Activated gamma-delta T cell (primary cell): ENCODE measurements at regions not wholly inside any gene's neighbourhood (a gene's known extent, or its start where the extent isn't known, plus 50 kb on each side); places are given as distances from the start of the nearest gene placed in this dataset.
"Not testable (repeated sequence)": the region's sequence is repeated elsewhere in the genome, so short reads cannot be mapped to it uniquely, and the experiment has no call there.

Experiments used
- DNase-seq: peaks from one replicate; lab custom pipeline; 2025; lab: John Stamatoyannopoulos, UW

DNA sequence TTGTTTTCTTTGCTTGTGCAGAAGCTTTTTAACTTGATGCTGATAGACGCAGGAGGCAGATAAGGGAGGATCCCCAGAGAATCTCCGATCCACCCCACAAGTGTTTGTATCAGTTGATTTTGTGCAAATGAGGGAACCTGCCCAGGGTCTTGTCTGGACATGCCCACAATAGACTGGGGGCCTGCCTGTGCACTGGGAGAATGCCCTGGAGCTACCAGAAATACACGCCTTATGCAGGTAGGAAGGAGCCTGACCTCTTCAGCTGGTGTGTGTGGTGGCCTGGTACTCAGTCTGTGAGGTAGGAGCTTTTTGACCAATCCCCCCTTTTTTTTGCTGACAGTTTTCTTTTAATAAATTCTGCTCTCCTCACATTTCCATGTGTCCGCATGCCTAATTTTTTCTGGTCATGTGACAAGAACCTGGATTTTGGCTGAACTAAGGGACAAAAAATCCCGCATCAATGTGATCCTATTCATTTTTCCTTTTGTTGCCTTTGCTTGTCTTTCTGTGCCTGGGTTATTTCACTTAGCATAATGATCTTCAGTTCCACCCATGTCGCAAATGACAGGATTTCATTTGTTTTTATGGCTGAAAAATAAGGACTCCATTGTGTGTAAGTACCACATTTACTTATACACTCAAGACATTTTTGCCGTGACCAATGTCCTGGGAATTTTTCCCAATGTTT lies 430.6 kb upstream of the NRG3 start:
- no peak for DNase-seq

DNA sequence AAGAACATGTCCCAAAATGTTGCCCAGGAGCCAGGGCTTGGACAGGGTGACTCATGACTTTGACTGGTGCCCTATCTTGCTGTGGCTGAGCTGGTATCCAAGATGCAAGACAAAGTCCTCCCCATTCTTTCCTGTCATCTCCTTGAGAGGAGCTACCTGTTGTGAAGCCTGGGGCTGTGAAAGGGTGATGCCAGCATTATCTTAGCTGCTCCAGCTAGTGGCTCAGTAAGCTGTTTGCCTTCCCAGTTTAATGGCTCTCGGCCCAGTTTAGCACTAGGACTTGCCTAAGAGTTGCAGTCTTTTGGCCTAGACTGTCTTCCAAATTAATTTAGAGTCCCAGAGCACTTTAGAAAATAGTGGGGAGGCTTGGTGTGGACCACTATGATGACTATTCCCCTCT lies 424.3 kb upstream of the NRG3 start:
- no peak for DNase-seq

DNA sequence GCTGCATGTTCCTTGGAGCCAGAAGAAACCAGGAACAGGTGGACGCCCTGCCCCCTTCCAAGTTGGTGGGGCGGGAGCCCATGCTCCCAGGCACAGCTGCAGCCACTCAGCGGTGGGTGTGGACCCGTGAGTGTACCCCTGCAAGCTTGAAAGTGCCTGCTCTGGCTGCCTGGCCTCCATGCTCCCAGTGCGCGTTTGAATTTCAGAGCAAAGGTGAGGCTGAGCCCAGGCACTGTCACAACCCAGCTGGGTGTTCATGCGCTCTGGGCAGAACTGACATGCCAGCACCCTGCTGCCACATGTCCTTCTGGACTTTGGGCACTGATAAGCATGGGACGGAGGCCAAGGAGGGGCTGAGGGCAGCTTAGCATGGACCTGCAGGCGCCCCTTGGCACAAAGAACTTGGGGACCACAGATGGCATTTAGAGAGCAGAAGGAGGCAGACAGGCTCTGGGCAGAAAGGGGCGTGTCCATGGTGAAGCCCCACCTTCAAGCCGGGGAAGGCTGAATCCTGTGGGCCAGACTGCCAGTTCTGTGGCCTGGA lies 402.0 kb upstream of the NRG3 start:
- no peak for DNase-seq

DNA sequence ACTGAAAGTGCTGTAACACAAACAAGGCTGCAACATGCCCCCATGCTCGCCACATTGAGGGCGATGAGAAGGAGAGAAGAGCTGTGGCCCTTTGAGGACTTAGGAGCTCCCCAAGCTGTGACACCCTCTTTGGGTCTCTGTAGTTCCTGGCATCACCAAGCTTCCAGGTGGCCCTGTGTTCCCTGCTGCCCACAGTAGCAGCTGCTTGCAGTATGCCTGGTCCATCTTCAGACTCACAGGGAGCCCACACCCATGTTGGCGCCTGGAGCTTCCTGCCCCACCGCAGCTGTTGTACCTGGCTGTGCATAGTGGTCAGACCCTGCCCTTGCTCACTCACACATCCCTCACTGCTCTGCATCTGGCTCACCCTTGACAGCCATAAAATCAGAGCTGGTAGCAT lies 401.2 kb upstream of the NRG3 start:
- no peak for DNase-seq

DNA sequence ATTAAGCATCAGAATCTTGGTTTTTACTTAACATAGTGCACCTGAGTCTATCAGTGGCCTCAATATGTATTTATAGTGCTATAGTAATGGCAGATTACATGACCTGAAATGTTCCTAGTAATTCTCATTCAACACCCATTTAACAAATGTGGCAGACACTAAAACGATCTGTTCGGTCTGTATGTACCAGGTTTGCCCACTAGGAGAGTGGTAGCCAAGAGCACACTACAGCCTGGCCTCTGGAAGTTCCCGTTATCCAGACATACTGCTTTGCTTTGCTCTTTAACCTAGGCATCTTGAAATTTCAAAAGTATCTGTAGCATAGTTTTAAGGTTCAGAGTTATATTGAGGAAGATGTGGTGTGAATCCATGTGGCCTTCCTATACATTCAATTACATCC lies 395.7 kb upstream of the NRG3 start:
- no peak for DNase-seq

DNA sequence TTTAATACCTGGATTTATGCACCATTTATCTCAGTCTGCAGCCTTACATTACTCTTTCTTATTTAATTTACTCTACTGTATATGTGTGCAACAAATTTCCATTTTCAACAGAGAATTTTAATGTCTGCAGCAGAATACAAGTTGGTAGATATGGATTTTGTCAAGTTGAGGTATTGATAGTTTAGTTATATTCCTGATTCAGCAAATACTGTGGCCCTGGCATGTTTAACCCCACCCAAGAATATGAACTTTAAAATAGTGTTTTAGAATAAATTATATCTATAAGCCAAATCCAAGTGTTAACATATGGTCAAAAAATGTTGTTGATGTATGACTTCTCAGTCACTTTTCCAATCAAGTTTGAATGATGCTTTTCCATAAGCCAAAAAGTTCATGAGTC lies 378.4 kb upstream of the NRG3 start:
- DNase-seq: no peak

DNA sequence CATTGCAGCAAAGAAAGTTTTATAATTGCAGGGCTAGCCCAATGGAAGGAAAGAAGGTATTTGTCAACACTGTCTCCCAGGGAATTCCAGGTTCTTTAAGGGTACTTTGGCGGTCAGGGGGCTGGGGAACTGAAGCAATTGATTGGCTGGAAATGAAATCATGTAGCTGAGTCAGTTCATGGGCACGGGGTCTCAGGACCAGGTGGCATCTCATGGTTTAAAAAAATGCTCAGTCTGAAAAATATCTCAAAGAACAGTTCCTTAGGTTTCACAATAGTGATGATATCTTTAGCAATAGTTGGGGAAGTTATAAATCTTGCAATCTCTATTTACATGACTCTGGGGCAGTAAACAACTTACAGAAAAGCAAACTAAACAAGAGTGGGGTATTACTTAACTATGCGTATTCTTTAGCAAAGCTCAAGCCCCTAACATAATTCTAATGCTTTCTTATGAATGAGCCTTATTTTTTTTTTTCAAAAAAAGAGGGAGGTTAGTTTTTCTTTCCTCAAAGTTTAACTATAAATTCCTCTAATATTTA lies 376.9 kb upstream of the NRG3 start:
- DNase-seq: no peak

DNA sequence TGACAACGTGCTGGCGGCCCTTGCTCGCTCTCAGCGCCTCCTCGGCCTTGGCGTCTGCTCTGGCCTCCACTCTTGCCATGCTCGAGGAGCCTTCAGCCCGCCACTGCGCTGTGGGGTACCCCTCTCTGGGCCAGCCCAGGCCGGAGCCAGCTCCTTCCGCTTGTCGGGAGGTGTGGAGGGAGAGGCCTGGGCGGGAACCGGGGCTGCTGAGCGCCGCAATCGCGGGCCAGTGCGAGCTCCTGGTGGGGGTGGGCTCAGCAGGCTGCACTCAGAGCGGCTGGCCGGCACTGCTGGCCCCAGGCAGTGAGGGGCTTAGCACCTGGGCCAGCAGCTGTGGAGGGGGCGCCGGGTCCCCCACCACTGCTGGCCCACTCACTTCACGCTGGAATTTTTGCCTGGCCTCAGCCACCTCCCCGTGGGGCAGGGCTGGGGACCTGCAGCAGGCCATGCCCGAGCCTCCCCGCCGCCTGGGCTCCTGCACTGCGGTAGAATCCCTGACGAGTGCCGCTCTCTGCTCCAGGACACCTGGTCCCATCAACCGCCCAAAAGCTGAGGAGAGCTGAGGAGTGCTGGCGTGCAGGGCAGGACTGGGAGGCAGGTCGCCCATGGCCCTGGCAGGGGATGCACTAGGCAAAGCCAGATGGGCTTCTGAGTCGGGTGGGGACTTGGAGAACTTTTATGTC lies 372.2 kb upstream of the NRG3 start:
- DNase-seq: no peak

DNA sequence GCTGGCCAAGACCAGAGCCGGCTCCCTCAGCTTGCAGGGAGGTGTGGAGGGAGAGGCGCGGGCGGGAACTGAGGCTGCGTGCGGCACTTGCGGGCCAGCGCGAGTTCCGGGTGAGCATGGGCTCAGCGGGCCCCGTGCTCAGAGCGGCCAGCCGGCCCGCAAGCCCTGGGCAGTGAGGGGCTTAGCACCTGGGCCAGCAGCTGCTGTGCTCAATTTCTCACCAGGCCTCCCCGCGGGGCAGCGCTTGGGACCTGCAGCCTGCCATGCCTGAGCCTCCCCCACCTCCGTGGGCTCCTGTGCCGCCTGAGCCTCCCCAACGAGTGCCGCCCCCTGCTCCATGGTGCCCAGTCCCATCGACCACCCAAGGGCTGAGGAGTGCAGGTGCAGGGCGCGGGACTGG lies 369.2 kb upstream of the NRG3 start:
- not testable (repeated sequence) for DNase-seq

DNA sequence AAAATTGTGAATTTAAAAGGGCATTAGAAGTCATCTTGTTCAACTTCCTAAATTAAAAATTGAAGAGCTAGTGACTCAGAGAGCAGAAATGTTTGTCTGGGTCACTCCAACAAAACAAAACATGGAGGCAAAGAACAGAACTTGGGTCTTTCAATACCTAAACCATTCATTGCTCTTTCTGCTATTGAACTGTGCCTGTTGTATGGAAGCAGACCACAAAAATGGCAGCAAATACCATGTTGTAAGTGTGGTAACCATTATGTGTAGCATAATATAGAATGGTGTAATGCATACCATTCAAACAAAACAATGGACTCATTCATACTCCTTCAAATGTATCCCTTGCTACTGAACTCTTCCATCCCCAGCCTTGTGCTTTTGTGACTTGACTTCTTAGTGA lies 360.2 kb upstream of the NRG3 start:
- no peak for DNase-seq

DNA sequence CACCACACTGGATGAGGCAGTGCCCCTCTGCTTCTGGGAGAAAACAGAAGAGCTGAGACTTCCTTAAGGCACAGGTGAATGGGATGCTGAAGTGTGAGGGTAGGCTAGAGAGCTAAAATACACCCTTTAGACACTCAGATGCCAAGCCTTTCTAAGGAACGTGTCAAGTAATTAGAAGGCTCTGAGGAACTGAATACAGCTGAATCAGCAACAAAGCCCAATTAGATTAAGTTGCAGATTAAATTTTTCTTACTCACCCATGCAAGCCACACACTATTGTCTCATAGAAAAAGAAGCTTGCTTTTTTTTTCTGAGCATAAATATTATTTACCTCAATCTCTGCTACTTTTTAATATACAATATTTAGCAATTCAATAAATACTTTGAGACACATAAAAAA lies 354.3 kb upstream of the NRG3 start:
- no peak for DNase-seq

DNA sequence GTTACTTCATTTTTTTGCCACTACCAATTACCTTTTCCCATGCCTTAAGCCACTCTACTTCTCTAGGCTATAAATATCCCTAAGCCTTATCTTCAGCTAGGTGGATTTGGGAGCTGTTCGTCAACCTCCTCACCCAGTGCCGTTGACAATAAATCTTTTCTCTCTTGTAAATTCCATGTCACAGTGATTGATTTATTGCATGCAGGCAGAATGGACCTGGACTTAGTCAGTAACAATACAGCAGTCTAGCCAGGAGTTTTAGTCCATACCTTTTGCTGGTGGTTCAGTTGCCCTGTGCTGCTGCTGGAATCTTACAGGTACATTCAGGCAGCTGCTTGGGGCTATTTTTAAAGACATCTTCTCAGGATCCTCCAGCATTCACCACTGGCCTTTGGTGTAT lies 350.5 kb upstream of the NRG3 start:
- no peak for DNase-seq

DNA sequence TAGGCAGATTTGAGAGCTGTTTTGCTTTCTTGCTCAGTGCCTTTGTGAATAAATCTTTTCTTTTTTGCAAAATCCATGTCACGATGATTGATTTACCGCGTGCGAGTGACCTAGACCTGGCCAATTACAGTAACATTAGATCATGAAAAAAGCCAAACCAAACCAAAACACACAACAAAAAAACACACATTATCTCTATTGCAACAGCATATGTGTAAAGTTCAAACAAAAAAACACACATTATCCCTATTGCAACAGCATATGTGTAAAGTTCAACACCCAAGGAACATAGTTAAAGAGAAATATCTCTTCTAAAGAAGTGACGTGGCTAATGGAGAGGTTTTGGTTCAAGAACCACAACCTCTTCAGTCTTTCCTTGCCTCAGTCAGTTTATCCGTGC lies 342.6 kb upstream of the NRG3 start:
- no peak for DNase-seq

DNA sequence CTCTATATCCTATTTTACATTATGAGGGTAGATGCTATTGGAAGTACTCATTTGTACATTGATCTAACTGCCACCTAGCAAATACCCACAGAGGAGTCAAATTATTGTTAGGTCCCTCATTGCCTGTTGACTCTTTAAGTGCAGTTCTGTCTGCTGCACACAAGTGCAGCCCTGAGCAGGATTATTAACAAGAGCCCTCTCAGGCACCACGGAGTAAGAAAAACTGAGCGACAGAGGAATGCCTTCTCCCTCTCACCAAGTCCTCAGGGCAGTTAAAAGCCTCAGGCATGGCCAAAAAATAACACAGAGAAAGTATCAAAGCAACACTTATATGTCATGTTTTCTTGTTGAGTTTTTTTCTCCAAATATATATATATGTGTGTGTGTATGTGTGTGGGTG lies 340.0 kb upstream of the NRG3 start:
- DNase-seq: no peak

DNA sequence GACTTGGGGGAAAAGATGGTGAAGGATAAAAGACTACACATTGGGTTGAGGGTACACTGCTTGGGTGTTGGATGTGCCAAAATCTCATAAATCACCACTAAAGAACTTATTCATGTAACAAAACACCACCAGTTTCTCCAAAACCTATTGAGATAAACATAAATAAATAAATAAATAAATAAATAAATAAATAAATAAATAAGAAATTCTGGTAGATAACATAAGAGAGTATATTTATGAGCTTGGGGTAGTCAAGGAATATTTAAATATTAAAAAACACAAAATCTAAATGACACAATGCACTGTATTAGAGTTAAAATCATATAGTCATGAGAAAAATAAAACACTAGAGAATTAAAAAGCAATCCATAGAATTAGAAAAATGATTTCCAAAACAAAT lies 333.5 kb upstream of the NRG3 start:
- DNase-seq: no peak

DNA sequence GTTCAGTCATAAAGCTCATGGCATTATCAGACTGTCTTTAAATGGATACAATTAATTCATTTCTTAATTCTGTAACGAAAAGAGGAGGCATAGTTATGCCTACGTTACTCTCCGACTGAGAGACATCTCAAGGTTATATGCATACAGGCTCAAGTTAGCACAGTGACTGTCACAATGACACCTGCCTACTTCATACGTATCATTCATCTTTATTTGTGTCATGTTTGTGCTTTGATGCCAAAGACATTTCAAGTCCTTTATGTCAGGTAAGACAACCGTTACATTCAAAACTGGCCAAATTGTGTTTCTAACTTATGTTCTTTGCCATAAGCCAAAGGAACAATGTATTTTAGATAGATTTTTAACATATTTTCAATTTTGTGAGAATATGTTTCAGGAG lies 328.8 kb upstream of the NRG3 start:
- no peak for DNase-seq

DNA sequence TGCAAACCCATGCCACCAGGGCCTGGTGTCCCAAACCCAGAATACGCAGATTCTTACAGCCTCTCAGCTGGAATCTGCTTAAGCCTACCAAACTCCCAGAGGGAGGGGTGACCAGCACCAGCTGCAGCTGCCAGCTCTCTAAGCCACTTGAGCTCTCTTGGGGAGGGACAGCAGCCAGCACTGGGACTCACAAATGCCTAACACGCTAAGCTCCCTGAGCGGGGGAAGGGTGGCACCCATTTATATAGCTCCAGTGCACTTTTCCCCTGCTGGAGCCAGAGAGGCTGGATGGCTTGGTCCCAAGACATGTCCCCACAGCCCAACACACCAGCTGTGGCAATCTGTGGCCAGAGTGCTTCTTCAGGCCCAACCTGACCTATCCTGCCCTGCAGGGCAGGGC lies 326.8 kb upstream of the NRG3 start:
- no peak for DNase-seq

DNA sequence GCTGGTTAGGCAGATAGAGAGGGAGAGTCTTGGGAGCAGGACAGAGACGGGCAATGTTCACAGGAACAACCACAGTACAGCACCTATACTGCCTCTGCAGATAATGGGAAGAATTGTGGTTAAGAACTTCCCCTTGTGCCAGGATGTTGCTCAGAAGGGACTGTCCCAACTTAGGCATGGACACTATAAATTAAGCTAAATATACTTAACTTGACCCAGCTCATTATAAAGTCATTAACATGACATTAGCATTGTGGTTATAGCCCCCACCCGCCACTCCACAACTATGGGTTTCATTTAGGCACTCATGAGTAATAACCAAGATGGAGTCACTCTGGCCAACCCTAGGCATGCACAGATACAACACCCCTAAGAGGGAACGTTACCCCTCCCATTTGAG lies 310.9 kb upstream of the NRG3 start:
- no peak for DNase-seq

DNA sequence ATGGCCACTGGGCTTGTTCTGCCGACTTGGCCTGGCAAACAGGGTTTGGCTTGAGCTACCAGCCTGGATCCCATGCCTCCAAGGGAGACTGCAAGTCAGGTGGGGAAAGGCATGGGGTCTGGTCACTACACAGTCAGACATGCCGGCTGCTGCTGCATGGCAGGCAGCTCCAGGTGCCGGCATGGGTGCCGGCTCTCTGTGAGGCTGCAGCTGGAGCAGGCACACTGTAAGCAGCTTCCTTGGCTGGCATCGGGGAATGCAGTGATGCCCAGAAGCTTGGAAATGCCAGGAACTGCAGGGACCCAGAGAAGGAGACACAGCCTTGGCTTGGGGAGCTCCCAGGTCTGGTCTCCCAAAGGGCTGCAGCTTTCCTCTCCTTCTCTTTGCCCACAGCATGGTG lies 305.5 kb upstream of the NRG3 start:
- DNase-seq: no peak

DNA sequence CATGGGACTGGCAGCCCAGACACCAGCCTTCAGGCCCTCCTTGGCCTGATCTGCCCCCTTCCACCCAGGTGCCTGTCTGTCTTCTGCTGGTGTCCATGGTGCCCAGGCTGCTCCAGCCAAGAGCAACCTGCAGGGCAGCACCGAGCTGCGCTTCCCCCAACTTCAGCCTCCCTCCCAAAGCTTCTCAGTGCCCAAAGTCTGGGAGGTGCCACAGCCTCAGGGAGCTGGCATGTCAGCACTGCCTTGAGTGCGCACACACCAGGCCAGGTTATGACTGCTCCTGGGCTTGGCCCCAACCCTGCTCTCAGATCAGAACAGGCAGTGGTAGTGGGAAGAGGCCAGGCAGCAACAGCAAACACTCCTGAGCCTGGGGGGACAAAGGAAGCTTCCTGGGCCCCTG lies 304.6 kb upstream of the NRG3 start:
- DNase-seq: no peak

DNA sequence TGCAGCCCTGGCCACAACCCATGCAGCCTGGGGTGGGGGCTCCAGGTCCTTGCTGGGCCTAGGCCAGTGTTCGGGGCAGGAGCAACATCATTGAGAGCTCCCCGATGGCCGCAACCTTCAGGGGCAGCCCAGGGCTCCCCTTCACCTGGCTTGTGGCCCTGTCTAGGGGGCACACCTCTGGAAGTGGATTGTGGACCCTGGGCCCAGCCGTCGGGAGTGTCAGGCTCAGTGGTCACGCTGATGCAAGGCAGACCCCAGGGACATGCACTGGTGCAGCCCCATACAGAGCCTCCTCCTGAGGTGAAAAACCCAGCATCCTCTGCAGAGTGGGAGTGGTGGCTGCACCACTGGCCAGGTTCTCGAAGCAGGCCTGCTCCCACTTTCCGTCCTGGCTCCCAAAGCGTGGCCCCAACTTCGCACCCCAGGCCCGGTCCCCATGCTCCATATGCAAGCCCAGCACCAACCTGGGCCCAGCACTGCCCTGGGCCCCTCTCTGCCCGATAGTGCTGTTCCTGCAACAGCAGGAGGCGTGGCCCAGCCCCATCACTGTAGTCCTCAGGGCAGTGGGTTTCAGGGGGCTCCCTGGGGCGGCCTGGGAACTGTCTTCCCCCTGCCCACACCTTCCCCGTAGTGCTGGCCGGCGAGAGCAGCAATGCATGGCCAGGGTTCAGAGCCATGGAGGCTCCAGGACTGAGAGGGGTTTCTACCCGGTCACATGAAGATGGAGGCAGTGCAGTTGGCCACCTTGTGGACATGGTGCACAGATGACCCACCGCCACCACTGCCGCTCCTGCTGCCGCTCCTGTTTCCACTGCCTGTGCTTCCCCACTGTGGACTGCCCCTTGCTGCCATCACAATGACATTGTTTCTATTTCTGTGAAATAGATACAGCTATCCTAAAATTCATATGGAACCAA lies 303.9 kb upstream of the NRG3 start:
- DNase-seq: no peak

DNA sequence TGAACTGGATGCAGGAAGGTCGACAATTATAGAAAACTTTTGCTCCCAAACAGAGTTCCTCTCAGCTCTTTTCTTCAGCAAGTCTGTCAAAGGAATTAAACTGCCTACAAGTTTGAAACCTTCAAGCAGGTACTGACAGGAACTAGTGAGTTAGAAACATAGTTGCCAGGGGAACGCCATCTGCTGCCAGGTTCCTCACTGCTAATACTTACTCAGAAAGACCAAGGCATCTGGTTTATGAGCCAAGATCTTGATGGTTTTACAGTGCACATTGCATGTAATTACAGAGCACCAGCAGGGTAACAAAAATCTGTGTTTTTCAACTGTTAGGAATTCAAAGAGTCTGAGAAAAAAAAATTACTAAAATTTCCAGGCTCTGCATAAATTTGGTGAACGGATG lies 300.0 kb upstream of the NRG3 start:
- DNase-seq: no peak
